ENCODE measurements at regions not wholly inside any gene's neighbourhood (a gene's known extent, or its start where the extent isn't known, plus 50 kb on each side); places are given as distances from the start of the nearest gene placed in this dataset.

- Histone ChIP-seq H3K27ac (ENCODE audit: low read depth, low read length) (no peak overlapping the region), H3K79me2 (ENCODE audit: control insufficient read depth, insufficient read depth, low read length, poor library complexity) (no peaks in the 10 kb centered on the region), H4K8ac (ENCODE audit: low read depth, low read length) (no peak overlapping the region), H2BK5ac (ENCODE audit: low read depth, low read length, poor library complexity) (no peak overlapping the region), H3K14ac (ENCODE audit: low read length) (no peak overlapping the region), H2AFZ (ENCODE audit: insufficient read depth, low read length, poor library complexity) (no peak overlapping the region), H3K4me1 (ENCODE audit: control insufficient read depth in 1 of 2, insufficient read depth in 2 of 2, low read length in 2 of 2) (no peaks in the 10 kb centered on the region), H2BK120ac (ENCODE audit: insufficient read depth, low read length, poor library complexity) (no peak overlapping the region), H4K91ac (ENCODE audit: low read depth, low read length) (no peak overlapping the region), H3K4me2 (ENCODE audit: low read length) (no peak overlapping the region), H3K36me3 (ENCODE audit: control insufficient read depth in 1 of 2, insufficient read depth in 2 of 2, low read length in 2 of 2) (no peaks in the 10 kb centered on the region), H3K9ac (ENCODE audit: low read length) (no peak overlapping the region), H2BK12ac (ENCODE audit: low read length) (no peak overlapping the region), H2AK5ac (ENCODE audit: low read length) (no peak overlapping the region), H3K9me3 (ENCODE audit: insufficient read depth, low read depth, low read length) (no peaks in the 10 kb centered on the region), H4K12ac (ENCODE audit: low read depth, low read length) (no peak overlapping the region), H3K18ac (ENCODE audit: low read length) (no peak overlapping the region), H3K4me3 (ENCODE audit: low read depth, low read length) (no peak overlapping the region), H3K4ac (ENCODE audit: low read depth, low read length) (no peak overlapping the region), H3K23ac (ENCODE audit: low read length) (no peak overlapping the region), H3K79me1 (ENCODE audit: low read length) (no peaks in the 10 kb centered on the region), H3K27me3 (ENCODE audit: insufficient read depth, low read length) (no peaks in the 10 kb centered on the region)
- no peak for DNase-seq
These were observed 631.0 kb upstream of the CCDC54 start for GRCh38 chr3:106746286-106746685.

GRCh38 chr3:106748472-106749262 lies 628.6 kb upstream of the CCDC54 start:
- H3K27me3 ChIP-seq (ENCODE audit: insufficient read depth, low read length), result no peaks in the 10 kb centered on the region
- no peak overlapping the region for H2BK12ac ChIP-seq (ENCODE audit: low read length)
- H2BK120ac ChIP-seq (ENCODE audit: insufficient read depth, low read length, poor library complexity), result no peak overlapping the region
- H3K14ac ChIP-seq (ENCODE audit: low read length), result no peak overlapping the region
- no peak for DNase-seq
- no peaks in the 10 kb centered on the region for H3K36me3 ChIP-seq (ENCODE audit: control insufficient read depth in 1 of 2, insufficient read depth in 2 of 2, low read length in 2 of 2)
- no peak overlapping the region for H3K4me2 ChIP-seq (ENCODE audit: low read length)
- H2BK5ac ChIP-seq (ENCODE audit: low read depth, low read length, poor library complexity), result no peak overlapping the region
- no peak overlapping the region for H4K91ac ChIP-seq (ENCODE audit: low read depth, low read length)
- WGBS (ENCODE audit: extremely low coverage, insufficient coverage, insufficient read length), result 100% methylated on average over 3 of the region's 8 CpGs
- H4K8ac ChIP-seq (ENCODE audit: low read depth, low read length), result no peak overlapping the region
- H2AK5ac ChIP-seq (ENCODE audit: low read length), result no peak overlapping the region
- H3K4me3 ChIP-seq (ENCODE audit: low read depth, low read length), result no peak overlapping the region
- H3K79me2 ChIP-seq (ENCODE audit: control insufficient read depth, insufficient read depth, low read length, poor library complexity), result no peaks in the 10 kb centered on the region
- no peak overlapping the region for H3K27ac ChIP-seq (ENCODE audit: low read depth, low read length)
- H3K18ac ChIP-seq (ENCODE audit: low read length), result no peak overlapping the region
- no peak overlapping the region for H3K4ac ChIP-seq (ENCODE audit: low read depth, low read length)
- no peak overlapping the region for H3K9ac ChIP-seq (ENCODE audit: low read length)
- no peaks in the 10 kb centered on the region for H3K79me1 ChIP-seq (ENCODE audit: low read length)
- no peaks in the 10 kb centered on the region for H3K9me3 ChIP-seq (ENCODE audit: insufficient read depth, low read depth, low read length)
- no peak overlapping the region for H2AFZ ChIP-seq (ENCODE audit: insufficient read depth, low read length, poor library complexity)
- H3K4me1 ChIP-seq (ENCODE audit: control insufficient read depth in 1 of 2, insufficient read depth in 2 of 2, low read length in 2 of 2), result no peaks in the 10 kb centered on the region
- H4K12ac ChIP-seq (ENCODE audit: low read depth, low read length), result no peak overlapping the region
- no peak overlapping the region for H3K23ac ChIP-seq (ENCODE audit: low read length)

GRCh38 chr3:106750092-106750491 lies 627.1 kb upstream of the CCDC54 start:
- H3K4me2 ChIP-seq (ENCODE audit: low read length), result no peak overlapping the region
- H3K4me1 ChIP-seq (ENCODE audit: control insufficient read depth in 1 of 2, insufficient read depth in 2 of 2, low read length in 2 of 2), result no peaks in the 10 kb centered on the region
- H2BK120ac ChIP-seq (ENCODE audit: insufficient read depth, low read length, poor library complexity), result no peak overlapping the region
- no peak overlapping the region for H4K8ac ChIP-seq (ENCODE audit: low read depth, low read length)
- no peak overlapping the region for H2BK5ac ChIP-seq (ENCODE audit: low read depth, low read length, poor library complexity)
- H3K9me3 ChIP-seq (ENCODE audit: insufficient read depth, low read depth, low read length), result no peaks in the 10 kb centered on the region
- H3K27me3 ChIP-seq (ENCODE audit: insufficient read depth, low read length), result no peaks in the 10 kb centered on the region
- H3K4ac ChIP-seq (ENCODE audit: low read depth, low read length), result no peak overlapping the region
- H3K14ac ChIP-seq (ENCODE audit: low read length), result no peak overlapping the region
- H3K36me3 ChIP-seq (ENCODE audit: control insufficient read depth in 1 of 2, insufficient read depth in 2 of 2, low read length in 2 of 2), result no peaks in the 10 kb centered on the region
- DNase-seq, result no peak
- H3K4me3 ChIP-seq (ENCODE audit: low read depth, low read length), result no peak overlapping the region
- no peak overlapping the region for H2BK12ac ChIP-seq (ENCODE audit: low read length)
- no peak overlapping the region for H3K9ac ChIP-seq (ENCODE audit: low read length)
- no peak overlapping the region for H3K18ac ChIP-seq (ENCODE audit: low read length)
- no peak overlapping the region for H4K91ac ChIP-seq (ENCODE audit: low read depth, low read length)
- no peak overlapping the region for H3K23ac ChIP-seq (ENCODE audit: low read length)
- no peaks in the 10 kb centered on the region for H3K79me2 ChIP-seq (ENCODE audit: control insufficient read depth, insufficient read depth, low read length, poor library complexity)
- H2AFZ ChIP-seq (ENCODE audit: insufficient read depth, low read length, poor library complexity), result no peak overlapping the region
- no peak overlapping the region for H4K12ac ChIP-seq (ENCODE audit: low read depth, low read length)
- WGBS (ENCODE audit: extremely low coverage, insufficient coverage, insufficient read length), result no CpG with 5 or more reads among the region's 1 CpG
- H3K79me1 ChIP-seq (ENCODE audit: low read length), result no peaks in the 10 kb centered on the region
- H3K27ac ChIP-seq (ENCODE audit: low read depth, low read length), result no peak overlapping the region
- H2AK5ac ChIP-seq (ENCODE audit: low read length), result no peak overlapping the region

- H2BK5ac ChIP-seq (ENCODE audit: low read depth, low read length, poor library complexity), result no peak overlapping the region
- no peak overlapping the region for H2AK5ac ChIP-seq (ENCODE audit: low read length)
- no peaks in the 10 kb centered on the region for H3K79me2 ChIP-seq (ENCODE audit: control insufficient read depth, insufficient read depth, low read length, poor library complexity)
- H3K4me2 ChIP-seq (ENCODE audit: low read length), result no peak overlapping the region
- H3K4ac ChIP-seq (ENCODE audit: low read depth, low read length), result no peak overlapping the region
- H4K12ac ChIP-seq (ENCODE audit: low read depth, low read length), result no peak overlapping the region
- no peak overlapping the region for H3K27ac ChIP-seq (ENCODE audit: low read depth, low read length)
- H3K18ac ChIP-seq (ENCODE audit: low read length), result no peak overlapping the region
- H3K27me3 ChIP-seq (ENCODE audit: insufficient read depth, low read length), result no peaks in the 10 kb centered on the region
- no peaks in the 10 kb centered on the region for H3K9me3 ChIP-seq (ENCODE audit: insufficient read depth, low read depth, low read length)
- no peaks in the 10 kb centered on the region for H3K79me1 ChIP-seq (ENCODE audit: low read length)
- no peak overlapping the region for H4K91ac ChIP-seq (ENCODE audit: low read depth, low read length)
- DNase-seq, result no peak
- no peak overlapping the region for H2AFZ ChIP-seq (ENCODE audit: insufficient read depth, low read length, poor library complexity)
- no peak overlapping the region for H3K9ac ChIP-seq (ENCODE audit: low read length)
- H2BK120ac ChIP-seq (ENCODE audit: insufficient read depth, low read length, poor library complexity), result no peak overlapping the region
- H3K14ac ChIP-seq (ENCODE audit: low read length), result no peak overlapping the region
- H3K36me3 ChIP-seq (ENCODE audit: control insufficient read depth in 1 of 2, insufficient read depth in 2 of 2, low read length in 2 of 2), result no peaks in the 10 kb centered on the region
- no CpG with 5 or more reads among the region's 2 CpGs for WGBS (ENCODE audit: extremely low coverage, insufficient coverage, insufficient read length)
- no peaks in the 10 kb centered on the region for H3K4me1 ChIP-seq (ENCODE audit: control insufficient read depth in 1 of 2, insufficient read depth in 2 of 2, low read length in 2 of 2)
- H3K4me3 ChIP-seq (ENCODE audit: low read depth, low read length), result no peak overlapping the region
- no peak overlapping the region for H4K8ac ChIP-seq (ENCODE audit: low read depth, low read length)
- H2BK12ac ChIP-seq (ENCODE audit: low read length), result no peak overlapping the region
- H3K23ac ChIP-seq (ENCODE audit: low read length), result no peak overlapping the region
These were observed 621.9 kb upstream of the CCDC54 start for GRCh38 chr3:106755336-106755735.

Data from trophoblast cell (in vitro differentiated cells and primary cell).